SJSA1 (cell line): ENCODE measurements at regions not wholly inside any gene's neighbourhood (a gene's known extent, or its start where the extent isn't known, plus 50 kb on each side); places are given as distances from the start of the nearest gene placed in this dataset.
"Not testable (repeated sequence)": the region's sequence is repeated elsewhere in the genome, so short reads cannot be mapped to it uniquely, and the experiment has no call there.

Experiments used
- DNase-seq, 2 experiments: peaks; one replicate each; pipeline ENCODE4 v3.0.0-alpha.2; 2015 to 2020; ENCODE audit warnings: low spot score in 2 of 2, low read depth in 1 of 2
- H3K27ac ChIP-seq: fragments of 250-450 bp; sonication (Bioruptor Pico); 2 replicates; pipeline ENCODE4 v1.5.1; 2020; ENCODE audit warnings: mild to moderate bottlenecking, moderate library complexity
- H3K27me3 ChIP-seq: fragments of 250-450 bp; sonication (Bioruptor Pico); replicated peaks from 2 replicates; pipeline ENCODE4 v1.5.1; 2020; ENCODE audit warnings: mild to moderate bottlenecking, moderate library complexity
- H3K36me3 ChIP-seq: fragments of 250-450 bp; sonication (Bioruptor Pico); 2 replicates; pipeline ENCODE4 v1.5.1; 2020; ENCODE audit warnings: mild to moderate bottlenecking
- H3K4me1 ChIP-seq: fragments of 250-450 bp; sonication (Bioruptor Pico); replicated peaks from 2 replicates; pipeline ENCODE4 v1.6.1; 2021; ENCODE audit warnings: mild to moderate bottlenecking
- H3K4me3 ChIP-seq: fragments of 250-450 bp; sonication (Bioruptor Pico); 2 replicates; pipeline ENCODE4 v1.5.1; 2020; ENCODE audit warnings: mild to moderate bottlenecking
- H3K9me3 ChIP-seq: fragments of 250-450 bp; sonication (Bioruptor Pico); replicated peaks from 2 replicates; pipeline ENCODE4 v1.5.1; 2020; ENCODE audit warnings: mild to moderate bottlenecking

- Histone ChIP-seq H3K4me3 (no peak overlapping the region), H3K9me3 (no peaks in the 10 kb centered on the region), H3K27ac (no peak overlapping the region), H3K4me1 (0 out of 2 replicates have a peak, but pooled peaks cover 3% of the 10 kb centered on the region), H3K27me3 (no peaks in the 10 kb centered on the region), H3K36me3 (no peaks in the 10 kb centered on the region)
- no peak for DNase-seq
These were observed 2738.9 kb upstream of the PCDH20 start for GRCh38 chr13:64154514-64154913.

- Histone ChIP-seq H3K27me3 (no peaks in the 10 kb centered on the region), H3K36me3 (no peaks in the 10 kb centered on the region), H3K4me1 (no peaks in the 10 kb centered on the region), H3K4me3 (no peak overlapping the region), H3K9me3 (no peaks in the 10 kb centered on the region), H3K27ac (no peak overlapping the region)
- no peak for DNase-seq
These were observed 2715.0 kb upstream of the PCDH20 start for GRCh38 chr13:64130600-64130999.

GRCh38 chr13:64130171-64130570 is 2714.5 kb upstream of the PCDH20 start:
- no peak overlapping the region for H3K27ac ChIP-seq
- no peaks in the 10 kb centered on the region for H3K4me1 ChIP-seq
- H3K27me3 ChIP-seq: no peaks in the 10 kb centered on the region
- H3K9me3 ChIP-seq: no peaks in the 10 kb centered on the region
- no peak overlapping the region for H3K4me3 ChIP-seq
- no peak for DNase-seq
- H3K36me3 ChIP-seq: no peaks in the 10 kb centered on the region

- Histone ChIP-seq H3K36me3 (no peaks in the 10 kb centered on the region), H3K4me3 (no peak overlapping the region), H3K27me3 (no peaks in the 10 kb centered on the region), H3K27ac (no peak overlapping the region), H3K4me1 (no peaks in the 10 kb centered on the region), H3K9me3 (no peaks in the 10 kb centered on the region)
- DNase-seq: no peak
These were observed 2712.2 kb upstream of the PCDH20 start for GRCh38 chr13:64127856-64128255.

GRCh38 chr13:64127192-64127591 is 2711.5 kb upstream of the PCDH20 start:
- H3K9me3 ChIP-seq: no peaks in the 10 kb centered on the region
- no peaks in the 10 kb centered on the region for H3K4me1 ChIP-seq
- H3K36me3 ChIP-seq: no peaks in the 10 kb centered on the region
- no peak for DNase-seq
- no peaks in the 10 kb centered on the region for H3K27me3 ChIP-seq
- no peak overlapping the region for H3K27ac ChIP-seq
- no peak overlapping the region for H3K4me3 ChIP-seq

- not testable (repeated sequence) for H3K9me3 ChIP-seq, H3K4me3 ChIP-seq, H3K27ac ChIP-seq, DNase-seq, H3K36me3 ChIP-seq, H3K4me1 ChIP-seq, H3K27me3 ChIP-seq
These were observed 2705.5 kb upstream of the PCDH20 start for GRCh38 chr13:64121023-64121709.

GRCh38 chr13:64099994-64100393 is 2684.3 kb upstream of the PCDH20 start:
- H3K36me3 ChIP-seq: no peaks in the 10 kb centered on the region
- DNase-seq: no peak

GRCh38 chr13:64090311-64090710 is 2674.7 kb upstream of the PCDH20 start:
- Histone ChIP-seq H3K27ac (no peak overlapping the region), H3K4me1 (no peaks in the 10 kb centered on the region), H3K9me3 (no peaks in the 10 kb centered on the region), H3K36me3 (no peaks in the 10 kb centered on the region), H3K27me3 (no peaks in the 10 kb centered on the region), H3K4me3 (no peak overlapping the region)
- no peak for DNase-seq

More at GRCh38 chr13:64099994-64100393, 2684.3 kb upstream of the PCDH20 start:
- no peak overlapping the region for H3K27ac ChIP-seq
- no peak overlapping the region for H3K4me3 ChIP-seq
- no peaks in the 10 kb centered on the region for H3K27me3 ChIP-seq
- no peaks in the 10 kb centered on the region for H3K9me3 ChIP-seq
- H3K4me1 ChIP-seq: no peaks in the 10 kb centered on the region

- no peaks in the 10 kb centered on the region for H3K4me1 ChIP-seq
- H3K4me3 ChIP-seq: no peak overlapping the region
- H3K9me3 ChIP-seq: no peaks in the 10 kb centered on the region
- H3K36me3 ChIP-seq: no peaks in the 10 kb centered on the region
- no peak overlapping the region for H3K27ac ChIP-seq
- no peak for DNase-seq
- H3K27me3 ChIP-seq: no peaks in the 10 kb centered on the region
These were observed 2672.8 kb upstream of the PCDH20 start for GRCh38 chr13:64088491-64088890.

GRCh38 chr13:64087624-64088023 is 2672.0 kb upstream of the PCDH20 start:
- Histone ChIP-seq H3K27me3 (no peaks in the 10 kb centered on the region), H3K27ac (no peak overlapping the region)

GRCh38 chr13:64083811-64084210 is 2668.2 kb upstream of the PCDH20 start:
- no peaks in the 10 kb centered on the region for H3K27me3 ChIP-seq
- H3K36me3 ChIP-seq: no peaks in the 10 kb centered on the region
- no peak for DNase-seq
- no peaks in the 10 kb centered on the region for H3K4me1 ChIP-seq
- H3K9me3 ChIP-seq: no peaks in the 10 kb centered on the region
- H3K27ac ChIP-seq: no peak overlapping the region
- H3K4me3 ChIP-seq: no peak overlapping the region

More at GRCh38 chr13:64087624-64088023, 2672.0 kb upstream of the PCDH20 start:
- no peak overlapping the region for H3K4me3 ChIP-seq
- no peaks in the 10 kb centered on the region for H3K9me3 ChIP-seq
- no peaks in the 10 kb centered on the region for H3K4me1 ChIP-seq
- no peaks in the 10 kb centered on the region for H3K36me3 ChIP-seq
- no peak for DNase-seq

- H3K27me3 ChIP-seq: no peaks in the 10 kb centered on the region
- no peaks in the 10 kb centered on the region for H3K36me3 ChIP-seq
- no peak overlapping the region for H3K27ac ChIP-seq
- H3K4me1 ChIP-seq: no peaks in the 10 kb centered on the region
- H3K4me3 ChIP-seq: no peak overlapping the region
- no peaks in the 10 kb centered on the region for H3K9me3 ChIP-seq
- no peak for DNase-seq
These were observed 2667.7 kb upstream of the PCDH20 start for GRCh38 chr13:64083396-64083795.

- H3K4me1 ChIP-seq: no peaks in the 10 kb centered on the region
- no peak for DNase-seq
- no peak overlapping the region for H3K27ac ChIP-seq
- H3K4me3 ChIP-seq: no peak overlapping the region
- no peaks in the 10 kb centered on the region for H3K36me3 ChIP-seq
- no peaks in the 10 kb centered on the region for H3K27me3 ChIP-seq
- H3K9me3 ChIP-seq: no peaks in the 10 kb centered on the region
These were observed 2662.9 kb upstream of the PCDH20 start for GRCh38 chr13:64078480-64078936.

- Histone ChIP-seq H3K27me3 (no peaks in the 10 kb centered on the region), H3K36me3 (no peaks in the 10 kb centered on the region), H3K9me3 (no peaks in the 10 kb centered on the region), H3K4me3 (no peak overlapping the region), H3K4me1 (no peaks in the 10 kb centered on the region), H3K27ac (no peak overlapping the region)
- no peak for DNase-seq
These were observed 2662.4 kb upstream of the PCDH20 start for GRCh38 chr13:64078025-64078424.
